HEK293T (cell line): ENCODE measurements at regions not wholly inside any gene's neighbourhood (a gene's known extent, or its start where the extent isn't known, plus 50 kb on each side); places are given as distances from the start of the nearest gene placed in this dataset.

ENCODE experiments used
- ARNT ChIP-seq: fragments of 450-650 bp; IDR thresholded peaks from 2 replicates; pipeline ENCODE4 v1.6.1; 2017; ENCODE audit warnings: mild to moderate bottlenecking
- BHLHE40 ChIP-seq: fragments of 450-650 bp; IDR thresholded peaks from 2 replicates; pipeline ENCODE4 v1.6.1; 2016; ENCODE audit warnings: mild to moderate bottlenecking, moderate library complexity, borderline replicate concordance
- ELF4 ChIP-seq: fragments of 450-650 bp; IDR thresholded peaks from 2 replicates; pipeline ENCODE4 v1.6.1; 2017; ENCODE audit warnings: antibody characterized with exemption
- FOXA1 ChIP-seq: fragments of 450-650 bp; IDR thresholded peaks from 2 replicates; pipeline ENCODE4 v1.6.1; 2016; ENCODE audit warnings: mild to moderate bottlenecking
- FOXK2 ChIP-seq: fragments of 450-650 bp; IDR thresholded peaks from 2 replicates; pipeline ENCODE4 v1.6.1; 2016; ENCODE audit warnings: mild to moderate bottlenecking
- FOXM1 ChIP-seq: fragments of 450-650 bp; IDR thresholded peaks from 2 replicates; pipeline ENCODE4 v1.6.1; 2017; ENCODE audit warnings: mild to moderate bottlenecking, borderline replicate concordance
- LEF1 ChIP-seq: fragments of 450-650 bp; IDR thresholded peaks from 2 replicates; pipeline ENCODE4 v1.6.1; 2017; ENCODE audit warnings: mild to moderate bottlenecking, borderline replicate concordance
- SP1 ChIP-seq: fragments of 450-650 bp; IDR thresholded peaks from 2 replicates; pipeline ENCODE4 v1.6.1; 2017
- SUZ12 ChIP-seq: fragments of 450-650 bp; IDR thresholded peaks from 2 replicates; pipeline ENCODE4 v1.6.1; 2016; ENCODE audit warnings: mild to moderate bottlenecking
- TARDBP ChIP-seq: fragments of 450-650 bp; IDR thresholded peaks from 2 replicates; pipeline ENCODE4 v1.6.1; 2016
- ZNF384 ChIP-seq: fragments of 450-650 bp; IDR thresholded peaks from 2 replicates; pipeline ENCODE4 v1.6.1; 2016
- TF ChIP-seq, protein P1 (sequence below): fragments of 450-650 bp; IDR thresholded peaks from 2 replicates; pipeline ENCODE4 v1.6.1; 2016

DNA sequence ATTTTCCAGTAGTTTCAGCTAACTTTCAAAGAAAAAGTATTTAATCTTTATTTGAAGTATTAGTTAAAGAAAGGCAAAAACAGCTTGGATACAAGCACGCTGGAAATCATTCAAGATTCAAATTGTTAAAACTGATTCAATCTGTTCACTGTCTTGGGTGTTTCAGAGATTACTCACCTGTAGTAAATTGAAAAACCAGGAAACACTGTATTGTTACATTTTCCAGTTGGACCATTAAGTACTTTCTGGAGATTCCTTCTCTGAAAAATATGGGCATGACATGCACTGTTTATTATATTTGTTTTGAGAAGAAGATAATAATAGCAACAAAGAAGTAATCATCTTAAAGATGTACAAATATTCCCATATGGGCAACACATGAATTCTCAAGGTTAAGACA is 196.1 kb downstream of the UBE2E3 start:
- TF ChIP-seq FOXM1 (no peak), ARNT (no peak), SP1 (no peak), FOXA1 (no peak), BHLHE40 (no peak), ZNF384 (no peak), TARDBP (no peak), SUZ12 (no peak), FOXK2 (no peak), LEF1 (no peak), ELF4 (no peak)
- TF ChIP-seq, protein P1, sequence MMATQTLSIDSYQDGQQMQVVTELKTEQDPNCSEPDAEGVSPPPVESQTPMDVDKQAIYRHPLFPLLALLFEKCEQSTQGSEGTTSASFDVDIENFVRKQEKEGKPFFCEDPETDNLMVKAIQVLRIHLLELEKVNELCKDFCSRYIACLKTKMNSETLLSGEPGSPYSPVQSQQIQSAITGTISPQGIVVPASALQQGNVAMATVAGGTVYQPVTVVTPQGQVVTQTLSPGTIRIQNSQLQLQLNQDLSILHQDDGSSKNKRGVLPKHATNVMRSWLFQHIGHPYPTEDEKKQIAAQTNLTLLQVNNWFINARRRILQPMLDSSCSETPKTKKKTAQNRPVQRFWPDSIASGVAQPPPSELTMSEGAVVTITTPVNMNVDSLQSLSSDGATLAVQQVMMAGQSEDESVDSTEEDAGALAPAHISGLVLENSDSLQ = no peak
